ENCODE measurements at regions not wholly inside any gene's neighbourhood (a gene's known extent, or its start where the extent isn't known, plus 50 kb on each side); places are given as distances from the start of the nearest gene placed in this dataset.
"Not testable (repeated sequence)": the region's sequence is repeated elsewhere in the genome, so short reads cannot be mapped to it uniquely, and the experiment has no call there.

- H3K27me3 ChIP-seq (ENCODE audit: insufficient read depth, low read length) = no peaks in the 10 kb centered on the region
- H3K4me1 ChIP-seq (ENCODE audit: insufficient read depth, low read length) = peaks cover 10% of the 10 kb centered on the region
- H3K9me3 ChIP-seq (ENCODE audit: low read length) = no peaks in the 10 kb centered on the region
- H3K4me3 ChIP-seq (ENCODE audit: low read length) = no peak overlapping the region
- H2AFZ ChIP-seq (ENCODE audit: low read depth, low read length) = no peak overlapping the region
- no peaks in the 10 kb centered on the region for H3K36me3 ChIP-seq (ENCODE audit: insufficient read depth, low read length)
Measured at GRCh38 chr10:33876584-33877400, 542.3 kb upstream of the NRP1 start.

- Histone ChIP-seq H3K4me1 (ENCODE audit: insufficient read depth, low read length) (peaks cover 10% of the 10 kb centered on the region), H3K9me3 (ENCODE audit: low read length) (no peaks in the 10 kb centered on the region), H3K4me3 (ENCODE audit: low read length) (no peak overlapping the region), H3K27me3 (ENCODE audit: insufficient read depth, low read length) (no peaks in the 10 kb centered on the region), H2AFZ (ENCODE audit: low read depth, low read length) (no peak overlapping the region), H3K36me3 (ENCODE audit: insufficient read depth, low read length) (no peaks in the 10 kb centered on the region)
Measured at GRCh38 chr10:33875924-33876583, 541.6 kb upstream of the NRP1 start.

- Histone ChIP-seq H3K4me1 (ENCODE audit: insufficient read depth, low read length) (peaks cover 5% of the 10 kb centered on the region), H3K9me3 (ENCODE audit: low read length) (no peaks in the 10 kb centered on the region), H3K27me3 (ENCODE audit: insufficient read depth, low read length) (no peaks in the 10 kb centered on the region), H2AFZ (ENCODE audit: low read depth, low read length) (no peak overlapping the region), H3K4me3 (ENCODE audit: low read length) (no peak overlapping the region), H3K36me3 (ENCODE audit: insufficient read depth, low read length) (no peaks in the 10 kb centered on the region)
Measured at GRCh38 chr10:33871061-33871956, 536.8 kb upstream of the NRP1 start.

- Histone ChIP-seq H2AFZ (ENCODE audit: low read depth, low read length) (no peak overlapping the region), H3K36me3 (ENCODE audit: insufficient read depth, low read length) (no peaks in the 10 kb centered on the region), H3K4me3 (ENCODE audit: low read length) (no peak overlapping the region), H3K9me3 (ENCODE audit: low read length) (no peaks in the 10 kb centered on the region), H3K4me1 (ENCODE audit: insufficient read depth, low read length) (no peaks in the 10 kb centered on the region), H3K27me3 (ENCODE audit: insufficient read depth, low read length) (no peaks in the 10 kb centered on the region)
Measured at GRCh38 chr10:33869481-33869880, 535.0 kb upstream of the NRP1 start.

GRCh38 chr10:33869028-33869427, 534.6 kb upstream of the NRP1 start:
- Histone ChIP-seq H2AFZ (ENCODE audit: low read depth, low read length) (no peak overlapping the region), H3K4me3 (ENCODE audit: low read length) (no peak overlapping the region), H3K4me1 (ENCODE audit: insufficient read depth, low read length) (no peaks in the 10 kb centered on the region)

GRCh38 chr10:33867199-33867789, 532.8 kb upstream of the NRP1 start:
- not testable (repeated sequence) for H3K9me3 ChIP-seq (ENCODE audit: low read length); H3K27me3 ChIP-seq (ENCODE audit: insufficient read depth, low read length); H2AFZ ChIP-seq (ENCODE audit: low read depth, low read length); H3K4me3 ChIP-seq (ENCODE audit: low read length); H3K36me3 ChIP-seq (ENCODE audit: insufficient read depth, low read length); H3K4me1 ChIP-seq (ENCODE audit: insufficient read depth, low read length)

More at GRCh38 chr10:33869028-33869427, 534.6 kb upstream of the NRP1 start:
- Histone ChIP-seq H3K36me3 (ENCODE audit: insufficient read depth, low read length) (no peaks in the 10 kb centered on the region), H3K9me3 (ENCODE audit: low read length) (no peaks in the 10 kb centered on the region), H3K27me3 (ENCODE audit: insufficient read depth, low read length) (no peaks in the 10 kb centered on the region)

GRCh38 chr10:33863352-33863751, 528.9 kb upstream of the NRP1 start:
- no peaks in the 10 kb centered on the region for H3K36me3 ChIP-seq (ENCODE audit: insufficient read depth, low read length)
- H3K4me3 ChIP-seq (ENCODE audit: low read length) = no peak overlapping the region
- H3K27me3 ChIP-seq (ENCODE audit: insufficient read depth, low read length) = no peaks in the 10 kb centered on the region
- no peak overlapping the region for H2AFZ ChIP-seq (ENCODE audit: low read depth, low read length)
- no peaks in the 10 kb centered on the region for H3K9me3 ChIP-seq (ENCODE audit: low read length)
- H3K4me1 ChIP-seq (ENCODE audit: insufficient read depth, low read length) = no peaks in the 10 kb centered on the region

GRCh38 chr10:33862536-33863105, 528.2 kb upstream of the NRP1 start:
- H3K4me1 ChIP-seq (ENCODE audit: insufficient read depth, low read length) = no peaks in the 10 kb centered on the region
- H2AFZ ChIP-seq (ENCODE audit: low read depth, low read length) = no peak overlapping the region
- no peaks in the 10 kb centered on the region for H3K36me3 ChIP-seq (ENCODE audit: insufficient read depth, low read length)
- no peak overlapping the region for H3K4me3 ChIP-seq (ENCODE audit: low read length)
- no peaks in the 10 kb centered on the region for H3K9me3 ChIP-seq (ENCODE audit: low read length)
- H3K27me3 ChIP-seq (ENCODE audit: insufficient read depth, low read length) = no peaks in the 10 kb centered on the region

- Histone ChIP-seq H3K4me3 (ENCODE audit: low read length) (no peak overlapping the region), H3K4me1 (ENCODE audit: insufficient read depth, low read length) (no peaks in the 10 kb centered on the region), H2AFZ (ENCODE audit: low read depth, low read length) (no peak overlapping the region), H3K27me3 (ENCODE audit: insufficient read depth, low read length) (no peaks in the 10 kb centered on the region), H3K36me3 (ENCODE audit: insufficient read depth, low read length) (no peaks in the 10 kb centered on the region), H3K9me3 (ENCODE audit: low read length) (no peaks in the 10 kb centered on the region)
Measured at GRCh38 chr10:33861833-33862232, 527.4 kb upstream of the NRP1 start.

- no peak overlapping the region for H2AFZ ChIP-seq (ENCODE audit: low read depth, low read length)
- H3K9me3 ChIP-seq (ENCODE audit: low read length) = no peaks in the 10 kb centered on the region
- H3K4me3 ChIP-seq (ENCODE audit: low read length) = no peak overlapping the region
- no peaks in the 10 kb centered on the region for H3K4me1 ChIP-seq (ENCODE audit: insufficient read depth, low read length)
- no peaks in the 10 kb centered on the region for H3K36me3 ChIP-seq (ENCODE audit: insufficient read depth, low read length)
- H3K27me3 ChIP-seq (ENCODE audit: insufficient read depth, low read length) = no peaks in the 10 kb centered on the region
Measured at GRCh38 chr10:33861016-33861704, 526.7 kb upstream of the NRP1 start.

- no peaks in the 10 kb centered on the region for H3K36me3 ChIP-seq (ENCODE audit: insufficient read depth, low read length)
- no peaks in the 10 kb centered on the region for H3K9me3 ChIP-seq (ENCODE audit: low read length)
- H3K4me1 ChIP-seq (ENCODE audit: insufficient read depth, low read length) = no peaks in the 10 kb centered on the region
- no peak overlapping the region for H2AFZ ChIP-seq (ENCODE audit: low read depth, low read length)
- H3K27me3 ChIP-seq (ENCODE audit: insufficient read depth, low read length) = no peaks in the 10 kb centered on the region
- no peak overlapping the region for H3K4me3 ChIP-seq (ENCODE audit: low read length)
Measured at GRCh38 chr10:33860552-33860951, 526.1 kb upstream of the NRP1 start.

GRCh38 chr10:33859319-33860022, 525.0 kb upstream of the NRP1 start:
- Histone ChIP-seq H3K4me3 (ENCODE audit: low read length) (no peak overlapping the region), H3K27me3 (ENCODE audit: insufficient read depth, low read length) (no peaks in the 10 kb centered on the region), H3K9me3 (ENCODE audit: low read length) (no peaks in the 10 kb centered on the region), H3K36me3 (ENCODE audit: insufficient read depth, low read length) (no peaks in the 10 kb centered on the region), H3K4me1 (ENCODE audit: insufficient read depth, low read length) (no peaks in the 10 kb centered on the region), H2AFZ (ENCODE audit: low read depth, low read length) (no peak overlapping the region)

Data from neuron (in vitro differentiated cells).